GM21723 (cell line): ENCODE measurements at regions not wholly inside any gene's neighbourhood (a gene's known extent, or its start where the extent isn't known, plus 50 kb on each side); places are given as distances from the start of the nearest gene placed in this dataset.
"Not testable (repeated sequence)": the region's sequence is repeated elsewhere in the genome, so short reads cannot be mapped to it uniquely, and the experiment has no call there.

ENCODE experiments used
- ATAC-seq: cut with Tn5 transposase; IDR thresholded peaks from one replicate; pipeline ENCODE4 v1.9.1; 2021; ENCODE audit warnings: mild to moderate bottlenecking, moderate library complexity; ENCODE audit not compliant: unreplicated experiment

DNA sequence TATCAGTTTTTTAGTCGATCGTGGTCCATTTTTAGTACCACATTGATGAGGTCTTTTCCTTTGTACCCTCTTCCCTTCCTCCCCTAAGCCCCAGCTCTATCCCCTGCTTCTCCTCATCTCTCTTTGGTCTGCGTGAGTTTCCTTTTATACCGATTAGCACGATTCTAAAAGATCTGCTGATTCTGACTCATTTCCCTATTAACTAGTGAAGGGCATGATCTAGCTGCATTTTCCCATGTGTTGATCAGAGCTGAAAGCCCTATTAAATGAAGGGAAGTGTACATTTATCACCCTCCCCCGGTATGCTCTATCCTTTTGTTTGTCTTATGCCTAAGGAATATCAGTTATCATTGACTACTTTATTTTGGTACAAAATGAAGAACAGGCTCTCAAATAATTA is 181.7 kb upstream of the NPY2R start:
- ATAC-seq, result no peak

GRCh38 chr4:155032521-155033229 is 175.8 kb upstream of the NPY2R start:
- peak; percentile 90 for ATAC-seq

DNA sequence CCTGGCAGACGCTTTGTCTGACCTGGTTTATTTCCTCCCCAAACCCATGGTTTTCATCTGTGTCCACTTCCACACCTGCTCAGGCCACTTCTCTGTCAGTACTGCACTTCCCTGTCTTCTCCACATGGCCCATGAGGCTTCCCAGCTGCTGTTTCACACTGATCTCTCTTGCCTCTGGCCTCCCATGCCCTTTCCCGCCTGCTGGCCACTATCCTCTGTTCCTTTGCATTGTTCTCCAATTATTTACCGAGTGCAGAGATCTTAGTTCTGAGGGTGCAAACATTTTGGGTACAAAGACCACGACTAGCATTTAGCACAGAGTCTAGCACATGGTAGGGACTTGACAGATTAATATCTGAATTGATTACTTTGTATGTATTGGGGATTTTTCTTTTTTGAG is 174.8 kb upstream of the NPY2R start:
- ATAC-seq, result no peak

GRCh38 chr4:155037031-155037430 is 171.4 kb upstream of the NPY2R start:
- ATAC-seq, result no peak

- no peak for ATAC-seq
These were observed 170.0 kb upstream of the NPY2R start for GRCh38 chr4:155038459-155038858.

GRCh38 chr4:155039162-155039561 is 169.3 kb upstream of the NPY2R start:
- ATAC-seq, result no peak

- no peak for ATAC-seq
These were observed 168.4 kb upstream of the NPY2R start for GRCh38 chr4:155040031-155040430.

DNA sequence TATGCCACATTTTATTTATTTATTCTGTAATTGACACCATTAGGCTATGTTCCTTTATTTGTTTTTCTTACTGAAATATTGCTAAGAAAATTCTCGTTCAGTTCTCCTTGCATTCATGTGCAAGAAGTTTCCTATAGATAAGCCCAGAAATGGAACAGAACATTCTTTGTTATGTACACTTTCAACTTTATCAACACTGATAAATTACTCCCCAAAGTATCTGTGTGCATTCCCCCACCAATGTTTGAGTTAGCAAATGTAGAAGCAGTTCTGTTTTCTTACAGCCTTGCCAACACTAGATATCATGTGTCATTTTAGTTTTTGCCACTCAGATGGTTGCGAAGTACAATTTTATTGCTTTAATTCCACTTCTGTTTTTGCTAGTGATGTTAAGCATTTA is 166.4 kb upstream of the NPY2R start:
- ATAC-seq, result no peak

DNA sequence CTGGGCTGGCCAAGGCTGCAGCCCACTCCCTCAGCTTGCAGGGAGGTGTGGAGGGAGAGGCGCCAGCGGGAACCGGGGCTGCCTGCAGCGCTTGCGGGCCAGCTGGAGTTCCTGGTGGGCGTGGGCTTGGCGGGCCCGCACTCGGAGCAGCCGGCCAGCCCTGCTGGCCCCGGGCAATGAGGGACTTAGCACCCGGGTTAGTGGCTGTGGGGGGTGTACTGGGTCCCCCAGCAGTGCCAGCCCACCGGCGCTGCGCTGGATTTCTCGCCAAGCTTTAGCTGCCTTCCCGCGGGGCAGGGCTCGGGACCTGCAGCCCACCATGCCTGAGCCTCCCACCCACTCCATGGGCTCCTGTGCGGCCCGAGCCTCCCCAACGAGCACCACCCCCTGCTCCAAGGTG is 164.2 kb upstream of the NPY2R start:
- ATAC-seq, result not testable (repeated sequence)

GRCh38 chr4:155047755-155048154 is 160.7 kb upstream of the NPY2R start:
- ATAC-seq, result no peak

DNA sequence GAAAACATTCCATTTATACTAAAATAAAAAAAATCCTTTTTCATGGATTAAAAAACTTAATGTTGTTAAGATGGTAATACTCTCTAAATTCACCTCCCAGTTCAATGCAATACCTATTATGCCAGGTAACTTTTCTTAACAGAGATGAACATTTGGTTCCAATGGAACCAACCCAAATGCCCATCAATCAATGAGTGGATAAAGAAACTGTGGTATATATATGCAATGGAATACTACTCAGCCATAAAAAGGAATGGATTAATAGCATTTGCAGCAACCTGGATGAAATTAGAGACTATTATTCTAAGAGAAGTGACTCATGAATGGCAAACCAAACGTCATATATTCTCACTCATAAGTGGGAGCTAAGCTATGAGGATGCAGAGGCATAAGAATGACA is 154.4 kb upstream of the NPY2R start:
- ATAC-seq, result not testable (repeated sequence)

DNA sequence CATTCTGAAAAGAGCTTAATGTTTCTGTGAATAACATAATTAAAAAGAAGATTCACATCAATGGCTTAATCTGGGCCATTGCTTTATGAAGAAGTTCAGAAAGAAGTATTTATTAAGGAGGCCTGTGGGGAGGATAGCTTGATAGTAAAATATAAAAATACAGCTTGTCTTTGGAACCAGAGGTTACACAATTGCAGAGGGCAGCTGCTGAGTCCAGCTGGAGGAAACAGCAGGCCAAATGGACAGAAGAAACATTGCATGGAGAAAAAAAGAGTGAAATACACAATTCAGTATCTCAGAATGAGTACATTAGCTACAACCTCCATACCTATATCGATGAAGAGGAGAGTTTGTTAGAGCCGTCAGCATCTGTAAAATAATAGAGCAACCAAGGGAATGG is 148.0 kb upstream of the NPY2R start:
- no peak for ATAC-seq

- no peak for ATAC-seq
These were observed 147.6 kb upstream of the NPY2R start for GRCh38 chr4:155060873-155061272.

DNA sequence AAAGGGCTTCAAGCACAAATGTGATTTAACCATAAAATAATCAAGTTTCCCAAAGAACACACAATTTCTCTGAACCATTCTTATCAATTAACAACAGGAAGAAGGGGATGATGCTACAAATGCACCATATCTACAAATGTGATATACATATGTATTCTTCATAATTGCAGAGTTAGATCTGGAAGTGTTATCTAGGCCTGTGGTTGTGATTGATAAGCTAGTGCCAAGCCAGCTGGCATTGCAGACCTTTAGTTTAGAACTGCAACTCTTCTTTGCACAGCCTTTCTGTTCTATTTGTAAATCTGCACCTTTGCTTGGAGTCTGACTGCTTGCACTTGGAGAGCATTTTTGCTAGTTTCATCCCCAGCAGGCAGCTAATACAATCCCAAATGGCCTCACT is 145.5 kb upstream of the NPY2R start:
- no peak for ATAC-seq

DNA sequence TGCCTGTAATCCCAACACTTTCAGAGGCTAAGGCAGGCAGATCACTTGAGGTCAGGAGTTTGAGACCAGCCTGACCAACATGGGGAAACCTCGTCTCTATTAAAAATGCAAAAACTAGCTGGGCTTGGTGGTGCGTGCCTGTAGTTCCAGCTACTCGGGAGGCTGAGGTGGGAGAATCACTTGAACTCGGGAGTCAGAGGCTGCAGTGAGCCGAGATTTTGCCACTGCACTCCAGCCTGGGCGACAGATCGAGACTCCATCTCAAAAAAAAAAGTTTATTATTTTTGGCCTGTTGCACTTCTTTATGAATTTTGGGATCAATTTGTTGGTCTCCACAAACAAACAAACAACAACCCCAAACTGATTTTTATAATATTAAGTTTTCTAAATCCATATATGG is 143.5 kb upstream of the NPY2R start:
- not testable (repeated sequence) for ATAC-seq

GRCh38 chr4:155066871-155067270 is 141.6 kb upstream of the NPY2R start:
- no peak for ATAC-seq

GRCh38 chr4:155071962-155072361 is 136.5 kb upstream of the NPY2R start:
- ATAC-seq, result no peak

GRCh38 chr4:155072417-155072816 is 136.0 kb upstream of the NPY2R start:
- no peak for ATAC-seq

DNA sequence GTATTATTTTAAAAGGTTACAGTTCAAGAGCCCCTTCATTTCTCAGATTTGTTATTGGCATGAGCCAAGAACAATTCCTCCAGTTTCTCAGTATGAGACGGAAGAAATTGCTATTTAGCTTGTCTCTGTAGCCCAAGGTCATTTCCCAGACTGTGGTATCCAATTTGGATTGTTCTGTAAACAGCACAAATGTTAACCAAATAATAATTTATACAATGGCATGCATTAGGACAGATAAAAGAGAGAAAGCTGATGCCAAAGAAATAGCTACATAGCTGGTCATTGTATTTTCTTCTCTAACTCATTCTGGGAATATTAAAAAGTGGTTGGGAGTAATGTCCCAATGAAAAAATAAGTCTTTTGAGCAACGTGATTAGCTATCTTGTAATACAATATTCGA is 134.6 kb upstream of the NPY2R start:
- ATAC-seq, result no peak

DNA sequence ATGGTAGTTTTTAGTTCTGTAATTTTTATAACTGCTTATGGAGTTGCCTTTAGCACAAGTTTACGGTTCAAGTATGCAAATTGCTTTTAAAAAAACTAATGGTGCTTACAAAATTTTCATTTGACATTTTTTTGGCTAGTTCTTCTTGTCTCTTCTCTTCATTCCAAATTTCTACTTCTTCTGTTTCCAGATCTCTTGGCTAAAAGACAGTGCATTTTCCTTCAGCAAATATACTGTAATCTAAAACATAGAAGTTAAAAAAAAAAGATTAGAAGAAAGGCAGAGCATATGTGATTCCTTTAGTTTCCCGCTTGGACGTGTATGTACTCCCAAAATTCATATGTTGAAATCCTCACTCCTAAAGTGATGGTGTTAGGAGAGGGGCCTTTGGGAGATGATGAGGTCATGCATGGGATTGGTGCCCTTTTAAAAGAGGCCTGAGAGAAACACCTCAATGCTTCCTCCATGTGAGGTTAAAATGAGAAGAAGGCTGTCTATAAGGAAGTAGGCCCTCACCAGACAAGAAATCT is 132.1 kb upstream of the NPY2R start:
- no peak for ATAC-seq

- no peak for ATAC-seq
These were observed 130.8 kb upstream of the NPY2R start for GRCh38 chr4:155077452-155078229.

- no peak for ATAC-seq
These were observed 128.6 kb upstream of the NPY2R start for GRCh38 chr4:155079871-155080270.
